Fibroblast of peridontal ligament (primary cell): ENCODE measurements at regions not wholly inside any gene's neighbourhood (a gene's known extent, or its start where the extent isn't known, plus 50 kb on each side); places are given as distances from the start of the nearest gene placed in this dataset.

Experiments used
- DNase-seq: peaks from one replicate; pipeline ENCODE4 v3.0.0-alpha.2; 2010; ENCODE audit errors: extremely low read depth

GRCh38 chr4:38560768-38561558, 103.0 kb upstream of the KLF3 start:
- no peak for DNase-seq

- no peak for DNase-seq
Observed at GRCh38 chr4:38562751-38563198, 101.2 kb upstream of the KLF3 start.

GRCh38 chr4:38563707-38564495, 100.1 kb upstream of the KLF3 start:
- peak; percentile 44 for DNase-seq

- DNase-seq: peak; percentile 81
Observed at GRCh38 chr4:38565271-38566199, 98.5 kb upstream of the KLF3 start.

- DNase-seq: peak; percentile 45
Observed at GRCh38 chr4:38566806-38567398, 97.1 kb upstream of the KLF3 start.

- DNase-seq: no peak
Observed at GRCh38 chr4:38567457-38567856, 96.5 kb upstream of the KLF3 start.

- DNase-seq: no peak
Observed at GRCh38 chr4:38568768-38569167, 95.2 kb upstream of the KLF3 start.

GRCh38 chr4:38570647-38571276, 93.2 kb upstream of the KLF3 start:
- no peak for DNase-seq

- peak; percentile 44 for DNase-seq
Observed at GRCh38 chr4:38572793-38573192, 91.2 kb upstream of the KLF3 start.

GRCh38 chr4:38574559-38575333, 89.3 kb upstream of the KLF3 start:
- no peak for DNase-seq

- no peak for DNase-seq
Observed at GRCh38 chr4:38576767-38577166, 87.2 kb upstream of the KLF3 start.

- no peak for DNase-seq
Observed at GRCh38 chr4:38577462-38577861, 86.5 kb upstream of the KLF3 start.

- DNase-seq: no peak
Observed at GRCh38 chr4:38581426-38582106, 82.4 kb upstream of the KLF3 start.

- no peak for DNase-seq
Observed at GRCh38 chr4:38582445-38582844, 81.6 kb upstream of the KLF3 start.

GRCh38 chr4:38582889-38583470, 81.0 kb upstream of the KLF3 start:
- no peak for DNase-seq

GRCh38 chr4:38585871-38586270, 78.1 kb upstream of the KLF3 start:
- DNase-seq: no peak

- no peak for DNase-seq
Observed at GRCh38 chr4:38587106-38587505, 76.9 kb upstream of the KLF3 start.

- no peak for DNase-seq
Observed at GRCh38 chr4:38590046-38590445, 74.0 kb upstream of the KLF3 start.

- no peak for DNase-seq
Observed at GRCh38 chr4:38591617-38592337, 72.2 kb upstream of the KLF3 start.
